H1 (cell line): ENCODE measurements at regions not wholly inside any gene's neighbourhood (a gene's known extent, or its start where the extent isn't known, plus 50 kb on each side); places are given as distances from the start of the nearest gene placed in this dataset.

Experiments
- CTCF ChIP-seq, 3 experiments: IDR thresholded peaks; 1 replicate in 2 of 3; 2 replicates in 1 of 3; pipeline versions ENCODE4 v1.5.1 to v1.6.1; 2011; ENCODE audit warnings: low read length in 3 of 3, mild to moderate bottlenecking in 3 of 3, inconsistent platforms in 2 of 3, low read depth in 1 of 3, moderate library complexity in 1 of 3; ENCODE audit not compliant: insufficient read depth in 1 of 3; ENCODE audit errors: control extremely low read depth in 1 of 3
- EZH2 ChIP-seq: fragments of 200-600 bp; sonication (generic); IDR thresholded peaks from 2 replicates; pipeline ENCODE4 v1.7.1; 2012; ENCODE audit warnings: low read depth, mild to moderate bottlenecking, moderate library complexity, low read length, inconsistent platforms; ENCODE audit not compliant: severe bottlenecking
- HDAC2 ChIP-seq, 2 experiments: fragments of 300-600 bp in 1 of 2; sonication (generic) in 1 of 2; IDR thresholded peaks; 2 replicates each; pipeline ENCODE4 v1.6.1; 2011 to 2012; ENCODE audit warnings: low read depth in 2 of 2, low read length in 2 of 2, mild to moderate bottlenecking in 2 of 2, moderate library complexity in 2 of 2, borderline replicate concordance in 1 of 2, inconsistent platforms in 1 of 2
- MAFK ChIP-seq: IDR thresholded peaks from 2 replicates; pipeline ENCODE4 v1.6.1; 2012; ENCODE audit warnings: low read depth, mild to moderate bottlenecking, improper control_type of control experiment, low read length
- NANOG ChIP-seq: IDR thresholded peaks from 2 replicates; pipeline ENCODE4 v1.6.1; 2011; ENCODE audit warnings: low read length, low read depth, mild to moderate bottlenecking, inconsistent platforms; ENCODE audit not compliant: insufficient read depth, poor library complexity, severe bottlenecking
- TAF1 ChIP-seq: IDR thresholded peaks from 2 replicates; pipeline ENCODE4 v1.6.1; 2011; ENCODE audit warnings: mild to moderate bottlenecking, low read depth, low read length

- TF ChIP-seq CTCF (IDR thresholded peaks at IDR 0.05; ENCODE audit: control extremely low read depth in 1 of 3, insufficient read depth in 1 of 3, low read depth in 1 of 3, low read length in 3 of 3) (no peak), NANOG (no peak), TAF1 (no peak), EZH2 (no peak), MAFK (no peak), HDAC2 (IDR thresholded peaks at IDR 0.05; ENCODE audit: borderline replicate concordance in 1 of 2, low read depth in 2 of 2, low read length in 2 of 2) (no peak)
Observed at GRCh38 chr2:186159101-186159500, 327.0 kb upstream of the ZC3H15 start.
